ENCODE measurements at regions not wholly inside any gene's neighbourhood (a gene's known extent, or its start where the extent isn't known, plus 50 kb on each side); places are given as distances from the start of the nearest gene placed in this dataset.

DNA sequence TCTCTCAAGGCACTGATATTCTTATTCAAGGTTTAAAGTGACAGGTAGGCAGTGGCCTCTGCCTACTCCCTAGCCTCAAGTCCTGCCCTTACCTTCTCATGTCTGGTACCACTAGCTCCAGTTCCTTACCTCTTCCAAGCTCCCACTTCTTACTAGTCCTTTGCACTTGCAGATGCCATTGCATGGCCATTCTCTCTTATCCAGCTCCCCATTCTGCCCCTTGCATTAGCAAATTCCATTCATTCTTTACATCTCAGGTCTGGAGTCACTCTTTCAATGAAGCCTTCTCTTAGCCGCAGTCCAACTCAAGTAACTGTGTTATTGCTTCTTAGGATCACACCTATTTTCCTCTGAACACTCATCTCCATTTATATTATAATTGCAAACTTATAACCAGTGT is 807.1 kb downstream of the EDEM1 start:
- no TSS peak for BruUV-seq (replicated peaks)
- Histone ChIP-seq H3K79me2 (ENCODE audit: insufficient read depth, low read depth, low read length) (no peaks in the 10 kb centered on the region), H3K9me3 (ENCODE audit: low read length) (no peaks in the 10 kb centered on the region), H3K9me2 (ENCODE audit: insufficient read depth, low read length) (no peaks in the 10 kb centered on the region), H2AFZ (ENCODE audit: low read length) (no peak overlapping the region), H3K27ac (ENCODE audit: low read depth, low read length, poor library complexity, severe bottlenecking) (no peak overlapping the region), H3K4me2 (ENCODE audit: low read length) (no peak overlapping the region), H3K4me3 (ENCODE audit: low read depth, low read length, poor library complexity, severe bottlenecking) (no peak overlapping the region), H3K36me3 (ENCODE audit: insufficient read depth, low read length) (no peaks in the 10 kb centered on the region), H4K20me1 (ENCODE audit: insufficient read depth, low read length) (no peaks in the 10 kb centered on the region), H3K4me1 (ENCODE audit: insufficient read depth, low read length, poor library complexity, severe bottlenecking) (no peaks in the 10 kb centered on the region)
- POLR2A ChIA-PET, result no interaction called here
- CTCF ChIA-PET (ENCODE audit: unreplicated experiment), result no interaction called here
- DNase-seq (ENCODE audit: low spot score), result no peak
- intact Hi-C loops (cut with micrococcal nuclease; ENCODE audit: unreplicated experiment), result no loop called here
- TF ChIP-seq, protein P1, sequence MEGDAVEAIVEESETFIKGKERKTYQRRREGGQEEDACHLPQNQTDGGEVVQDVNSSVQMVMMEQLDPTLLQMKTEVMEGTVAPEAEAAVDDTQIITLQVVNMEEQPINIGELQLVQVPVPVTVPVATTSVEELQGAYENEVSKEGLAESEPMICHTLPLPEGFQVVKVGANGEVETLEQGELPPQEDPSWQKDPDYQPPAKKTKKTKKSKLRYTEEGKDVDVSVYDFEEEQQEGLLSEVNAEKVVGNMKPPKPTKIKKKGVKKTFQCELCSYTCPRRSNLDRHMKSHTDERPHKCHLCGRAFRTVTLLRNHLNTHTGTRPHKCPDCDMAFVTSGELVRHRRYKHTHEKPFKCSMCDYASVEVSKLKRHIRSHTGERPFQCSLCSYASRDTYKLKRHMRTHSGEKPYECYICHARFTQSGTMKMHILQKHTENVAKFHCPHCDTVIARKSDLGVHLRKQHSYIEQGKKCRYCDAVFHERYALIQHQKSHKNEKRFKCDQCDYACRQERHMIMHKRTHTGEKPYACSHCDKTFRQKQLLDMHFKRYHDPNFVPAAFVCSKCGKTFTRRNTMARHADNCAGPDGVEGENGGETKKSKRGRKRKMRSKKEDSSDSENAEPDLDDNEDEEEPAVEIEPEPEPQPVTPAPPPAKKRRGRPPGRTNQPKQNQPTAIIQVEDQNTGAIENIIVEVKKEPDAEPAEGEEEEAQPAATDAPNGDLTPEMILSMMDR (conservative IDR thresholded peaks at IDR 0.05; ENCODE audit: low read length), result no peak
- TF ChIP-seq EZH2phosphoT487 (IDR thresholded peaks at IDR 0.05; ENCODE audit: borderline replicate concordance, low read depth, low read length), result no peak

DNA sequence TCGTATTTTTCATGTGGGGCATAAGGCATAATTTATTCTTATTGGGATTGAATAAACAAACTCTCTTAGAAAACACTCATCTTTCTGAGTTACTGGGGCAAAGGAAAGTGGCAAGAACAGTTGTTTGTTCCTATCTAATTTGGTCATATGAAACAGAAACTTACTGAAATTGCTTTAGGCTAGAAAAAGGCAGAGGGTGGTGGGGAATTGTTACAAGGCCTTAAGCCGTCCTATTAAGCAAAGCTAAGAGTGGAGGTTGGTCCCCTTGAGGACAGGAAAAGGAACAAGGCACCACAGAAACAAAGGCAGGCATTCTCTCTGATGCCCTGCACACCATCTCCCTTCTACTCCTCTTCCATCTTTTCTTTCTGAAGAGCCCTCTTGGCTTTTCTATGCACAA is 830.9 kb downstream of the EDEM1 start:
- Histone ChIP-seq H4K20me1 (ENCODE audit: insufficient read depth, low read length) (no peaks in the 10 kb centered on the region), H3K4me1 (ENCODE audit: insufficient read depth, low read length, poor library complexity, severe bottlenecking) (no peaks in the 10 kb centered on the region), H3K27ac (ENCODE audit: low read depth, low read length, poor library complexity, severe bottlenecking) (no peak overlapping the region), H3K36me3 (ENCODE audit: insufficient read depth, low read length) (no peaks in the 10 kb centered on the region), H3K79me2 (ENCODE audit: insufficient read depth, low read depth, low read length) (no peaks in the 10 kb centered on the region), H2AFZ (ENCODE audit: low read length) (no peak overlapping the region), H3K9me3 (ENCODE audit: low read length) (no peaks in the 10 kb centered on the region), H3K4me2 (ENCODE audit: low read length) (no peak overlapping the region), H3K4me3 (ENCODE audit: low read depth, low read length, poor library complexity, severe bottlenecking) (no peak overlapping the region), H3K9me2 (ENCODE audit: insufficient read depth, low read length) (no peaks in the 10 kb centered on the region)
- CTCF ChIA-PET (ENCODE audit: unreplicated experiment), result interaction anchor here (1.6 kb wide), 1 partner anchor 10 kb away, joined by 3 read pairs; no protein-coding TSS in a partner anchor
- DNase-seq (ENCODE audit: low spot score), result no peak
- intact Hi-C loops (cut with micrococcal nuclease; ENCODE audit: unreplicated experiment), result no loop called here
- no TSS peak for BruUV-seq (replicated peaks)
- POLR2A ChIA-PET, result interaction anchor here (0.6 to 1.4 kb wide), 2 partner anchors 8 to 572 kb away, joined by 3 read pairs; no protein-coding TSS in a partner anchor
- TF ChIP-seq, protein P1 (conservative IDR thresholded peaks at IDR 0.05; ENCODE audit: low read length), result no peak
- no peak for TF ChIP-seq EZH2phosphoT487 (IDR thresholded peaks at IDR 0.05; ENCODE audit: borderline replicate concordance, low read depth, low read length)

DNA sequence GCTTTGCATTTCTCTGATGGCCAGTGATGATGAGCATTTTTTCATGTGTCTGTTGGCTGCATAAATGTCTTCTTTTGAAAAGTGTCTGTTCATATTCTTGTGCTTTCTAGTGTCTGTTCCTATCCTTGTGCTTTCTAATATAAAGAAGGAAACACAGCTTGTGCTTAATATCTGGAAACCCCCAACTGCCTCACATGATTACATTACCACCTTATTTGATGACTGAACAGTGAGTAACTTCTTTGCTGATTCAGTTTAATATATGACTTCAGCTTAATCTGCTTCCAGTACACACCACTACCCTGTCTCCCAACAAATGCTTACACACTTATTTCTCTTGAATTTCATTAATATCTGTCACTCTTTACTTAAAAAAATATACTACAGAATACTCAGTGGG is 835.1 kb downstream of the EDEM1 start:
- Histone ChIP-seq H4K20me1 (ENCODE audit: insufficient read depth, low read length) (no peaks in the 10 kb centered on the region), H3K79me2 (ENCODE audit: insufficient read depth, low read depth, low read length) (no peaks in the 10 kb centered on the region), H2AFZ (ENCODE audit: low read length) (no peak overlapping the region), H3K4me1 (ENCODE audit: insufficient read depth, low read length, poor library complexity, severe bottlenecking) (no peaks in the 10 kb centered on the region), H3K27ac (ENCODE audit: low read depth, low read length, poor library complexity, severe bottlenecking) (no peak overlapping the region), H3K36me3 (ENCODE audit: insufficient read depth, low read length) (no peaks in the 10 kb centered on the region), H3K9me2 (ENCODE audit: insufficient read depth, low read length) (no peaks in the 10 kb centered on the region), H3K4me2 (ENCODE audit: low read length) (no peak overlapping the region), H3K4me3 (ENCODE audit: low read depth, low read length, poor library complexity, severe bottlenecking) (no peak overlapping the region), H3K9me3 (ENCODE audit: low read length) (no peaks in the 10 kb centered on the region)
- DNase-seq (ENCODE audit: low spot score), result no peak
- intact Hi-C loops (cut with micrococcal nuclease; ENCODE audit: unreplicated experiment), result no loop called here
- TF ChIP-seq, protein P1 (conservative IDR thresholded peaks at IDR 0.05; ENCODE audit: low read length), result no peak
- TF ChIP-seq EZH2phosphoT487 (IDR thresholded peaks at IDR 0.05; ENCODE audit: borderline replicate concordance, low read depth, low read length), result no peak
- ChIA-PET CTCF (ENCODE audit: unreplicated experiment) (no interaction called here), POLR2A (interaction anchor here (0.6 kb wide), 2 partner anchors 717 to 780 kb away, joined by 3 to 4 read pairs; no protein-coding TSS in a partner anchor)
- no TSS peak for BruUV-seq (replicated peaks)

Data from OCI-LY7 (cell line).